ENCODE measurements at regions not wholly inside any gene's neighbourhood (a gene's known extent, or its start where the extent isn't known, plus 50 kb on each side); places are given as distances from the start of the nearest gene placed in this dataset.

- H3K4me1 ChIP-seq (ENCODE audit: insufficient read depth) = peaks cover 1% of the 10 kb centered on the region
- WGBS, 3 donors = 8 to 15% (median 13%) methylated on average over 4 of the region's 4 CpGs
- H3K27me3 ChIP-seq = no peaks in the 10 kb centered on the region
- no peaks in the 10 kb centered on the region for H3K9me3 ChIP-seq
- TF ChIP-seq CTCF (IDR thresholded peaks at IDR 0.05) (no peak), POLR2A (IDR thresholded peaks at IDR 0.05) (no peak), EP300 (IDR thresholded peaks at IDR 0.05) (no peak)
- H3K4me3 ChIP-seq = no peak overlapping the region
- no peak for DNase-seq
- no peak overlapping the region for H3K27ac ChIP-seq
- H3K36me3 ChIP-seq = no peaks in the 10 kb centered on the region
- intact Hi-C loops (cut with DNase I) = no loop called here
These were observed 69.4 kb upstream of the KCNG1 start for GRCh38 chr20:51092338-51092737.

- WGBS, 3 donors = 27 to 30% (median 28%) methylated on average over 12 of the region's 12 CpGs
- no peak for DNase-seq
- intact Hi-C loops (cut with DNase I) = no loop called here
- Histone ChIP-seq H3K27me3 (no peaks in the 10 kb centered on the region), H3K4me1 (ENCODE audit: insufficient read depth) (peaks cover 1% of the 10 kb centered on the region), H3K27ac (no peak overlapping the region), H3K36me3 (no peaks in the 10 kb centered on the region), H3K4me3 (no peak overlapping the region), H3K9me3 (no peaks in the 10 kb centered on the region)
- TF ChIP-seq POLR2A (IDR thresholded peaks at IDR 0.05) (no peak), EP300 (IDR thresholded peaks at IDR 0.05) (no peak), CTCF (IDR thresholded peaks at IDR 0.05) (no peak)
These were observed 68.7 kb upstream of the KCNG1 start for GRCh38 chr20:51091406-51092195.

GRCh38 chr20:51089840-51090239 is 66.9 kb upstream of the KCNG1 start:
- Histone ChIP-seq H3K4me1 (ENCODE audit: insufficient read depth) (peaks cover 1% of the 10 kb centered on the region), H3K9me3 (no peaks in the 10 kb centered on the region), H3K27ac (no peak overlapping the region), H3K4me3 (no peak overlapping the region), H3K36me3 (no peaks in the 10 kb centered on the region), H3K27me3 (no peaks in the 10 kb centered on the region)
- DNase-seq = no peak
- no peak for TF ChIP-seq POLR2A (IDR thresholded peaks at IDR 0.05)
- TF ChIP-seq EP300 (IDR thresholded peaks at IDR 0.05) = no peak
- no peak for TF ChIP-seq CTCF (IDR thresholded peaks at IDR 0.05)
- intact Hi-C loops (cut with DNase I) = no loop called here
- WGBS, 3 donors = 84 to 89% (median 84%) methylated on average over 1 of the region's 1 CpG

GRCh38 chr20:51089272-51089781 is 66.4 kb upstream of the KCNG1 start:
- no peaks in the 10 kb centered on the region for H3K36me3 ChIP-seq
- H3K4me1 ChIP-seq (ENCODE audit: insufficient read depth) = peaks cover 1% of the 10 kb centered on the region
- DNase-seq = no peak
- no peak for TF ChIP-seq CTCF (IDR thresholded peaks at IDR 0.05)
- H3K27me3 ChIP-seq = no peaks in the 10 kb centered on the region
- no peaks in the 10 kb centered on the region for H3K9me3 ChIP-seq
- H3K27ac ChIP-seq = no peak overlapping the region
- H3K4me3 ChIP-seq = no peak overlapping the region
- intact Hi-C loops (cut with DNase I) = no loop called here
- 65 to 76% (median 71%) methylated on average over 8 of the region's 8 CpGs for WGBS, 3 donors
